GM12873 (cell line): ENCODE measurements at regions not wholly inside any gene's neighbourhood (a gene's known extent, or its start where the extent isn't known, plus 50 kb on each side); places are given as distances from the start of the nearest gene placed in this dataset.

Experiments
- TF ChIP-seq, protein P1 (sequence below): IDR thresholded peaks from 2 replicates; pipeline ENCODE4 v1.5.1; 2012; ENCODE audit warnings: low read depth, mild to moderate bottlenecking, moderate library complexity, low read length, control low read depth; ENCODE audit not compliant: insufficient read depth; ENCODE audit errors: missing control alignments

DNA sequence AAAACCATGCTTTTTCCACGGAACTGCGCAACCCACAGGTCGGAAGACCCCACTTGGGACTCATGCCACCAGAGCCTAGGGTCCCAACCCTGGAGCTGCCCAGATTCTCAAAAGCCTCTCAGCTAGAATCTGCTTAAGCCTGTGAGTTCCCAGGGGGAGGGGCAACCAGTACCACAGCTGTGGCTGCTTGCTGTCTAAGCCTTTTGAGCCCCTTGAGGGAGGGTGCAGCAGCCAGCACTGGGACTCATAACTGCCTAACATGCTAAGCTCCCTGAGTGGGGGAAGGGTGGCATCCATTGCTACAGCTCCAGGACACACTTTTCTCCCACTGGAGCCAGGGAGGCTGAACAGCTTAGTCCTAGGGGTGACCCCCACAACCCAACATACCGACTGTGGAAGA lies 485.6 kb upstream of the GRM3 start:
- TF ChIP-seq, protein P1, sequence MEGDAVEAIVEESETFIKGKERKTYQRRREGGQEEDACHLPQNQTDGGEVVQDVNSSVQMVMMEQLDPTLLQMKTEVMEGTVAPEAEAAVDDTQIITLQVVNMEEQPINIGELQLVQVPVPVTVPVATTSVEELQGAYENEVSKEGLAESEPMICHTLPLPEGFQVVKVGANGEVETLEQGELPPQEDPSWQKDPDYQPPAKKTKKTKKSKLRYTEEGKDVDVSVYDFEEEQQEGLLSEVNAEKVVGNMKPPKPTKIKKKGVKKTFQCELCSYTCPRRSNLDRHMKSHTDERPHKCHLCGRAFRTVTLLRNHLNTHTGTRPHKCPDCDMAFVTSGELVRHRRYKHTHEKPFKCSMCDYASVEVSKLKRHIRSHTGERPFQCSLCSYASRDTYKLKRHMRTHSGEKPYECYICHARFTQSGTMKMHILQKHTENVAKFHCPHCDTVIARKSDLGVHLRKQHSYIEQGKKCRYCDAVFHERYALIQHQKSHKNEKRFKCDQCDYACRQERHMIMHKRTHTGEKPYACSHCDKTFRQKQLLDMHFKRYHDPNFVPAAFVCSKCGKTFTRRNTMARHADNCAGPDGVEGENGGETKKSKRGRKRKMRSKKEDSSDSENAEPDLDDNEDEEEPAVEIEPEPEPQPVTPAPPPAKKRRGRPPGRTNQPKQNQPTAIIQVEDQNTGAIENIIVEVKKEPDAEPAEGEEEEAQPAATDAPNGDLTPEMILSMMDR = no peak

DNA sequence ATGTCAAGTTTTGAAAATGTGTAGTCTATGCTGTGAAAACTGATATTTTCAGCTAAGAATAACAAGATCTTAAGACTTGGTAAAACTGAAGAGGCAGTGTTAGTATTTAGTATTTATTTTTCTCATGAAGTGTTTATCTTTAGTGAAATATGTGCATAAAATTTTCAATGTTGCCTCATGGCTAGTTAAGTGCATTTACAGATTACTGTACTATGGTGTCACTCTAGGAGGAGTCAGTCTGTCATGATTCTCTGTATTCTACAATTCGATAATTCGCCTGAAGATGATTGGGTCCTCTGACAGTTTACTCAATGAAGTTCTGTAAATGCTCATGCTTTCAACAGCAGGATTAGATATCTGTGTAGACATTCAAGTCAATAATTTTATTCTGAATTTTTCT lies 488.1 kb upstream of the GRM3 start:
- TF ChIP-seq, protein P1 = no peak

DNA sequence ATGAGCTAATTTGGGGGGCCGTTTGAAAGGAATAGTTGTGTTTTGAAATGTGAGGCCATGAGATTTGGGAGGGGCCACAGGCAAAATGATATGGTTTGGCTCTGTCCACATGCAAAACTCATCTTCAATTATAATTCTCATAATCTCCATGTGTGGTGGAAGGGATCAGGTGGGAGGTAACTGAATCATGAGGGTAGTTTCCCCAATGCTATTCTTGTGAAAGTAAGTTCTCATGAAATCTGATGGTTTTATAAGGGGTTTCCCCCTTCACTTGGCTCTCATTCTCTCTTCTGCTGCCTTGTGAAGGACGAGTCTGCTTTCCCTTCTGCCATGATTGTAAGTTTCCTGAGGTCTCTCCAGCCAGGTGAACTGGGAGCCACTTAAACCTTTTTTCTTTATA lies 490.8 kb upstream of the GRM3 start:
- TF ChIP-seq, protein P1 = no peak

DNA sequence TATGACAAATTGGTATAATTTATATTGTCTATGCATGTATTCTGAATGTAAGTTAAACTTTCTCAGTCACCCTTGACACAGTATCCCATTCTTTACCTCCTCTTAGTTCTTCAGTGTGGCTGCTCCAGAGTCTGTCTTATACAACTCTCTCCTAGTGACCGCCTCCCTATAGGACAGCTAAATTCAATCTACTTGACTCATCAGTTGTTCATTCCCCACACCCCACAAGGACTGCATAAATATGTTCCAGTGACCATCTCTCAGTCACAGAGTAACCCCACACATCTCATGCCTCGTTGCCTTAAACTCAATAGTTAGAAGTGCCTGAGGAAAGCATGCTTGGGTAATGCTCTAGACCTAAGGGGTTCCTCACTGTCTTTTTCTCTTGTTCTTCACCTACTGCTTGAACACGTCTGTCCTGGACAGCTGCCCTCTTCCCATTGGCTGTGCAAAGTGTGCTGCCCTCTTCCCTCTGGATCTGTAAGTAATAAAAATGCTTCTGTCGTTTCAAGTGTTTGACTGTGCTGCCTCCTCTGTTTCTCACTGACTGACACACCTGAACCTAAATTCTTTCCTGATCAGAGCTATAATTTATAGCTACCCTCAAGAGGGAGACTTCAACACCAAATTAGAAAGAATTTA lies 494.6 kb upstream of the GRM3 start:
- TF ChIP-seq, protein P1 = no peak

DNA sequence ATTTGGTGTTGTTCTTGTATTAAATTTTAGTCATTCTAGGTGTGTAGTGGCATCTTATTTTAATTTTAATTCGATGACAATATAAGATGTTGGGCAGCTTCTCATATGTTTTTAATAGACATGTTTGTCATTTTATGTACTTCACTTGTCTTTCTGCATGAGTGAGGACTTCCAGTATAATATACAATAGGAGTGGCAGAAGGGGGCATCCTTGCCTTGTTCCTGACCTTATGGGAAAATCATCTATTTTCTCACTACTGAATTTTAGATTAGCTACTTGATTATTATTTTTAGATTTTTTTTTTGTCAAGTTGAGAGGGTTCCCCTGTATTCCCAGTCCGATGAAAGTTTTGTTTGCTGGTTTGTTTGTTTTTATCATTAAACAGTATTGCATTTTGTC lies 495.2 kb upstream of the GRM3 start:
- TF ChIP-seq, protein P1 = no peak

DNA sequence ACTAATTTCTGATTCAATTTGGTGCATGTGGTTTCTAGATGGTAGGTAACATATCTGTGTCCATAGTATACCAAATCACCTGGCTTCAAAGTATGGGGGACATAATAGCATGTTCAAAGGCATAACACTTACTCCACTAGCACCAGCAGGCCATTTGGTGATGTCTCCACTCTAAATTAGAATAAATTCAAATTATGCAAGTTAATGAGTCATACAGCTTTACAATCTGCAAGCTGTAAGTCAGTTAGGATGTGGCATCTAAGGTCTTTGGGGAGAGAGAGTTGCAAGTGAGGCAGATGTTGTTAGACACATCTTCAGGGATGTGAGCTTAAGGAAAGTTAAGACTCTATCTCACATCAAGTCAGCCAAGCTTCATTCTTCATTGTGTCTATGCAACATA lies 506.4 kb upstream of the GRM3 start:
- TF ChIP-seq, protein P1 = no peak

DNA sequence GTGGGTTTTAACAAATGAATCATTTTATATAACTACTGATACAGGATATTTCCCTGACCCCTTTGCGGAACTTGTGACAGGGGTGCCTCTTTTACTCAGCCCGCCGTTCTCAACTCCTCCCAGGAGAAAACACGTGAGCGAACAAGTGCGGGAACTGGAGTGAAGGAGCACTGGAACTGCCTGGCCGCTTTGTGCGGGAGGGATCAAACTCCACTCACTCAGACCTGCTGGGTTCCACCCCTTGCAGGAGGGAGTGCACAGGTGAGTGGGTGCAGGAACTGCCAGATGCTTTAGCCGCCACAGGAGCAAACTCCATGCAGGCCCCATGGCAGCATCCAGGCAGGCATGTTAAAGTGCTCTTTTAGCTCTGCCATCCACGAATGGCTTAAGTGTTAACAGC lies 513.4 kb upstream of the GRM3 start:
- TF ChIP-seq, protein P1 = no peak
